Lung (tissue), 11 donors: ENCODE measurements at regions not wholly inside any gene's neighbourhood (a gene's known extent, or its start where the extent isn't known, plus 50 kb on each side); places are given as distances from the start of the nearest gene placed in this dataset.

Experiments used
- ATAC-seq: fragments of 200-7000 bp; cut with Tn5 transposase; one replicate; pipeline ENCODE4 v1.9.1; 2020; ENCODE audit warnings: moderate number of reproducible peaks; ENCODE audit not compliant: insufficient read depth, low FRiP score
- DNase-seq, 3 donors: peaks; one replicate each; pipeline ENCODE4 v3.0.0-alpha.2; 2013 to 2017
- H3K27ac ChIP-seq, 2 donors: one replicate each; pipeline ENCODE4 v1.5.1; 2013; ENCODE audit warnings: mild to moderate bottlenecking in 2 of 2, moderate library complexity in 2 of 2, control low read depth in 1 of 2, inconsistent platforms in 1 of 2, low read depth in 1 of 2, low read length in 1 of 2
- H3K27me3 ChIP-seq, 3 donors: one replicate each; pipeline ENCODE4 v1.5.1; 2013; ENCODE audit warnings: low read length in 2 of 3; ENCODE audit not compliant: control insufficient read depth in 3 of 3, insufficient read depth in 3 of 3
- H3K36me3 ChIP-seq, 4 donors: one replicate each; pipeline ENCODE4 v1.5.1; 2013; ENCODE audit warnings: low read length in 4 of 4, mild to moderate bottlenecking in 1 of 4, moderate library complexity in 1 of 4; ENCODE audit not compliant: control insufficient read depth in 4 of 4, insufficient read depth in 4 of 4
- H3K4me1 ChIP-seq, 5 donors: one replicate each; pipeline ENCODE4 v1.5.1; 2013; ENCODE audit warnings: low read length in 5 of 5, mild to moderate bottlenecking in 2 of 5, moderate library complexity in 1 of 5; ENCODE audit not compliant: control insufficient read depth in 5 of 5, insufficient read depth in 5 of 5
- H3K4me3 ChIP-seq: one replicate; pipeline ENCODE4 v1.5.1; 2013; ENCODE audit warnings: mild to moderate bottlenecking, control low read depth, moderate library complexity
- H3K9ac ChIP-seq, 2 donors: one replicate each; pipeline ENCODE4 v1.5.1; 2013; ENCODE audit warnings: low read length in 2 of 2, control low read depth in 1 of 2; ENCODE audit not compliant: insufficient read depth in 1 of 2
- H3K9me3 ChIP-seq, 4 donors: one replicate each; pipeline ENCODE4 v1.5.1; 2013; ENCODE audit warnings: low read length in 3 of 4, mild to moderate bottlenecking in 1 of 4, moderate library complexity in 1 of 4; ENCODE audit not compliant: control insufficient read depth in 4 of 4, insufficient read depth in 3 of 4
- CTCF ChIP-seq: IDR thresholded peaks from 2 replicates; pipeline ENCODE4 v1.5.1; 2012; ENCODE audit warnings: mild to moderate bottlenecking; ENCODE audit errors: control extremely low read depth, extremely low read depth
- WGBS, 2 donors: extraction: QIAGEN DNeasy Blood & Tissue Kit; methylation state at CpG; one replicate each; pipeline ENCODE4 v1.1.7; 2013; 5-methylcytosine and 5-hydroxymethylcytosine counted together
- donor health status: control.
- donor health status: control.
- donor health status: Bipolar disorder and iron deficiency.
- donor health status: healthy.
- donor health status: DM: yes; HTN: yes; CAD: no.

GRCh38 chr1:47532921-47533792, 95.3 kb downstream of the FOXD2 start:
- H3K27ac ChIP-seq = no peak overlapping the region
- H3K9ac ChIP-seq = peak overlapping the region in 1 of 2 donors; percentile 70

GRCh38 chr1:47533793-47534328, 96.0 kb downstream of the FOXD2 start:
- Histone ChIP-seq H3K36me3 (no peaks in the 10 kb centered on the region), H3K27me3 (no peaks in the 10 kb centered on the region), H3K4me3 (no peak overlapping the region), H3K9me3 (peaks cover 0 to 6% (median 2%) of the 10 kb centered on the region in 4 donors), H3K4me1 (peaks cover 4 to 24% (median 10%) of the 10 kb centered on the region in 5 donors), H3K9ac (peak overlapping the region in 1 of 2 donors; percentile 70), H3K27ac (no peak overlapping the region)
- no peak for ATAC-seq
- 49 to 53% methylated on average over 12 of the region's 12 CpGs for WGBS, 2 donors
- no peak for TF ChIP-seq CTCF
- DNase-seq = peak in 2 of 3 donors; percentile 21 to 38

More at GRCh38 chr1:47532921-47533792, 95.3 kb downstream of the FOXD2 start:
- Histone ChIP-seq H3K4me1 (peaks cover 4 to 24% (median 10%) of the 10 kb centered on the region in 5 donors), H3K4me3 (no peak overlapping the region), H3K9me3 (peaks cover 0 to 6% (median 2%) of the 10 kb centered on the region in 4 donors), H3K27me3 (no peaks in the 10 kb centered on the region), H3K36me3 (no peaks in the 10 kb centered on the region)
- ATAC-seq = no peak
- no peak for TF ChIP-seq CTCF
- peak; percentile 94 to 96 (median 96) for DNase-seq
- 8 to 10% methylated on average over 47 to 52 of the region's 54 CpGs for WGBS, 2 donors

- no peak overlapping the region for H3K9ac ChIP-seq
- no peak for TF ChIP-seq CTCF
- WGBS, 2 donors = 78 to 85% methylated on average over 4 of the region's 4 CpGs
- DNase-seq = no peak
- no peaks in the 10 kb centered on the region for H3K36me3 ChIP-seq
- no peak overlapping the region for H3K4me3 ChIP-seq
- H3K9me3 ChIP-seq = peaks cover 0 to 3% (median under 1%) of the 10 kb centered on the region in 4 donors
- no peaks in the 10 kb centered on the region for H3K27me3 ChIP-seq
- H3K4me1 ChIP-seq = peaks cover 4 to 24% (median 10%) of the 10 kb centered on the region in 5 donors
- no peak for ATAC-seq
- no peak overlapping the region for H3K27ac ChIP-seq
Measured at GRCh38 chr1:47534436-47534835, 96.6 kb downstream of the FOXD2 start.
